T1000 (cell line): ENCODE measurements at regions not wholly inside any gene's neighbourhood (a gene's known extent, or its start where the extent isn't known, plus 50 kb on each side); places are given as distances from the start of the nearest gene placed in this dataset.

Source experiments
- DNase-seq: peaks from one replicate; lab custom pipeline; 2025; ENCODE audit warnings: mixed read lengths; lab: John Stamatoyannopoulos, UW

- no peak for DNase-seq
Measured at GRCh38 chr1:55326496-55327243, 111.5 kb upstream of the USP24 start.

- DNase-seq = no peak
Measured at GRCh38 chr1:55323760-55324159, 108.6 kb upstream of the USP24 start.

- DNase-seq = no peak
Measured at GRCh38 chr1:55322842-55323241, 107.7 kb upstream of the USP24 start.

GRCh38 chr1:55321942-55322341 lies 106.8 kb upstream of the USP24 start:
- DNase-seq = no peak

GRCh38 chr1:55320891-55321290 lies 105.7 kb upstream of the USP24 start:
- DNase-seq = no peak

GRCh38 chr1:55318116-55318817 lies 103.1 kb upstream of the USP24 start:
- DNase-seq = no peak

GRCh38 chr1:55317673-55318072 lies 102.5 kb upstream of the USP24 start:
- no peak for DNase-seq

- DNase-seq = no peak
Measured at GRCh38 chr1:55316947-55317662, 101.9 kb upstream of the USP24 start.

- DNase-seq = no peak
Measured at GRCh38 chr1:55316502-55316901, 101.3 kb upstream of the USP24 start.

GRCh38 chr1:55315552-55315951 lies 100.4 kb upstream of the USP24 start:
- no peak for DNase-seq

GRCh38 chr1:55314740-55315139 lies 99.6 kb upstream of the USP24 start:
- no peak for DNase-seq

- DNase-seq = no peak
Measured at GRCh38 chr1:55313903-55314302, 98.7 kb upstream of the USP24 start.

- no peak for DNase-seq
Measured at GRCh38 chr1:55311979-55312378, 96.8 kb upstream of the USP24 start.

- DNase-seq = no peak
Measured at GRCh38 chr1:55311057-55311641, 96.0 kb upstream of the USP24 start.

GRCh38 chr1:55310505-55310971 lies 95.4 kb upstream of the USP24 start:
- peak; percentile 65 for DNase-seq

GRCh38 chr1:55309786-55310504 lies 94.8 kb upstream of the USP24 start:
- DNase-seq = no peak

GRCh38 chr1:55309053-55309452 lies 93.9 kb upstream of the USP24 start:
- DNase-seq = no peak

- no peak for DNase-seq
Measured at GRCh38 chr1:55305735-55306134, 90.6 kb upstream of the USP24 start.

- DNase-seq = no peak
Measured at GRCh38 chr1:55304229-55304740, 89.1 kb upstream of the USP24 start.

- no peak for DNase-seq
Measured at GRCh38 chr1:55302972-55303371, 87.8 kb upstream of the USP24 start.

GRCh38 chr1:55301912-55302311 lies 86.7 kb upstream of the USP24 start:
- no peak for DNase-seq

GRCh38 chr1:55300975-55301374 lies 85.8 kb upstream of the USP24 start:
- no peak for DNase-seq
